CD4-positive, alpha-beta T cell treated with Interleukin-15 for 4 hours (primary cell): ENCODE measurements at regions not wholly inside any gene's neighbourhood (a gene's known extent, or its start where the extent isn't known, plus 50 kb on each side); places are given as distances from the start of the nearest gene placed in this dataset.
"Not testable (repeated sequence)": the region's sequence is repeated elsewhere in the genome, so short reads cannot be mapped to it uniquely, and the experiment has no call there.

Experiments
- DNase-seq: peaks from one replicate; pipeline ENCODE4 v3.0.0-alpha.2; 2020; ENCODE audit warnings: low spot score

- no peak for DNase-seq
Observed at GRCh38 chr6:154632119-154632518, 101.1 kb upstream of the SCAF8 start.

GRCh38 chr6:154637392-154637791, 95.8 kb upstream of the SCAF8 start:
- no peak for DNase-seq

- no peak for DNase-seq
Observed at GRCh38 chr6:154638369-154638768, 94.8 kb upstream of the SCAF8 start.

- not testable (repeated sequence) for DNase-seq
Observed at GRCh38 chr6:154639196-154639595, 94.0 kb upstream of the SCAF8 start.

GRCh38 chr6:154648188-154648887, 84.9 kb upstream of the SCAF8 start:
- DNase-seq, result no peak

GRCh38 chr6:154648888-154649205, 84.4 kb upstream of the SCAF8 start:
- no peak for DNase-seq

- DNase-seq, result no peak
Observed at GRCh38 chr6:154649721-154650120, 83.5 kb upstream of the SCAF8 start.

GRCh38 chr6:154650351-154650750, 82.9 kb upstream of the SCAF8 start:
- no peak for DNase-seq

GRCh38 chr6:154651656-154652055, 81.6 kb upstream of the SCAF8 start:
- DNase-seq, result no peak

- no peak for DNase-seq
Observed at GRCh38 chr6:154653385-154653784, 79.8 kb upstream of the SCAF8 start.

- no peak for DNase-seq
Observed at GRCh38 chr6:154653853-154654252, 79.4 kb upstream of the SCAF8 start.

GRCh38 chr6:154656660-154657059, 76.6 kb upstream of the SCAF8 start:
- no peak for DNase-seq

GRCh38 chr6:154661768-154662167, 71.4 kb upstream of the SCAF8 start:
- DNase-seq, result no peak

GRCh38 chr6:154664287-154664686, 68.9 kb upstream of the SCAF8 start:
- no peak for DNase-seq

GRCh38 chr6:154668156-154668555, 65.1 kb upstream of the SCAF8 start:
- no peak for DNase-seq

- DNase-seq, result no peak
Observed at GRCh38 chr6:154672086-154672485, 61.1 kb upstream of the SCAF8 start.

- DNase-seq, result no peak
Observed at GRCh38 chr6:154673919-154674318, 59.3 kb upstream of the SCAF8 start.

- peak; percentile 91 for DNase-seq
Observed at GRCh38 chr6:154675602-154676088, 57.6 kb upstream of the SCAF8 start.

- DNase-seq, result no peak
Observed at GRCh38 chr6:154682633-154683125, 50.5 kb upstream of the SCAF8 start.
